ENCODE measurements at regions not wholly inside any gene's neighbourhood (a gene's known extent, or its start where the extent isn't known, plus 50 kb on each side); places are given as distances from the start of the nearest gene placed in this dataset.

DNA sequence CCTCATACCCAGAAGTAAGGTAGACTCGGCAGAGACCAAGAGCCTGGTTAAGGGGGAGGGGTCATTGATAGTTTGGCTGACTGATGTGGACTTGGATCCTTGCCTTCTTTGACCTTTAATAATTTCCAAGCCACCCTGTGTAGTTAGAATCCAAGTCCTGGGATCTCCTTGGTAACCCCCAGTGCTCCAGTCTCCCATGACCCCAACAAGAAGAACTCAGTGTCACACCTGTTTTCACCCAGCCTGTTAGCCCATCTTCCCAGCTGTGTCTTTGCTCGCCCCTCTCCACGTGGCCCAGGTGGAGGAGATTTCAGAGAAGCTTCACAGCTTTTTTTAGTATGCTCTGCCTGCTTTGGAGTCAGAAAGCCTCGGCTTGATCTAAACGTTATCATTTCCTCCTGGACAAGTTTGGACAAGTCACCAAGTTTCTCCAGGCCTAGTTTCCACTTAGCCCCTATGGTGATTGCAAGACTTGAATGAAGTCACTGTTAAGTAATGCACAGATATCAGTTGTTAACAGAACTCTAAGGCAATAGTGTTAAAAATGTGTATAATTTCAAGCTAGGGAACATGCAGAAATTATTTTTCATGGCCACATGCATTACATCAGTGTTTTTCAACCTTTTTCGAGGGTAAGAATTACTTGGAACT, 170.0 kb downstream of the TMEM38B start:
- DNase-seq = no peak

DNA sequence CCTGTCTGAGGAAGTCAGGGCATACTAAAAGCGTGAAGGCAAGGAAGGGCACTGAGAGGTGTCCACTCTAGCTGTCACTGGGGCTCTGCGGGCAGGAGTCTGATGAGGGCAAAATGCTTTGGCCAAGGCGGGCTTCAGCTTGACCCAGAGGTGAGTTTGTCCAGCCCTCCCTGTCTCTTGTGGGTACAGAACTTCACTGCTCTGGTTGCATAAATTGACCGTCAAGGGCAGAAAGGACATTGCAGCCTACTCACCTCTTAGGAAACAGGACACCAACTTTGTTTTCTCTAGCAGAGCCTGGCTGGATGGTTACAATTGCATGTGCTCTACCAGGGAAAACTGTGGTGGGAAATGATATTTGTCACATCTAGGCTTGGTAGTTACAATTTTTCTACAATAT, 170.9 kb downstream of the TMEM38B start:
- no peak for DNase-seq

DNA sequence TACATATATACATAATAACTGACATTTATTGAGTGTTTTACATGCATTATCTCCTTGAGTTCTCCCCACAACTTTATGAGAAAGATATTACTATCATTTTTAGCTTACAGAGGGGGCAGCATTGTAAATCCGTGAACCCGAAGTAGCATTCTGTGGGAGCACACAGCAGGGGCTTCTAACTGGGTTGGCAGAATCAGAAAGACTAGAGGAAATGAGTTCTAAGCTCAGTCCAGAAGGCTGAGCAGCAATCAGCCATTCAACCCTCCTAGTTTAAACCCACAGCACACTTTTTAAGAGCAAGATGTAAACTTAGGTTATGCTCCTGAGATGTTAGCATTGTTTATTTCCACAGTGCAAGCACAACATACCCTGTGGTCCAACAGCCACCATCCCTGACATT, 177.2 kb downstream of the TMEM38B start:
- DNase-seq = no peak

DNA sequence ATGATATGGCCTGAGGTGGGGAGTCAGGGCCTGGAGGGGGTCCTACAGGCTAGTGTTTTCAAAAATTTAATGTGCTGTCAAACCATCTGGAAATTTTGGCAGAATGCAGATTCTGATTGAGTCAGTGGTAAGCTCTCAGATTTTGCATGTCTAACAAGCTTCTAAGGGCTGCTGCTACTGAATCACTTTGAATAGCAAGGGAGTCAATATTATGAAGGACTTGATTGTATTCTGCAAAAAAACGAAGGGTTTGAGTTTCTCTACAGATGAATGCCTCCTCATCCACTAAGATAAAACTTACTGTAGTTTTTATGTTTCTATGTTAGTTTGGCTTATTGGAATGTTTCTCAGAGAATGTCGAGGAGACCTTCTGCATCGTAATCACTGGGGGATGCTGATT, 179.5 kb downstream of the TMEM38B start:
- no peak for DNase-seq

DNA sequence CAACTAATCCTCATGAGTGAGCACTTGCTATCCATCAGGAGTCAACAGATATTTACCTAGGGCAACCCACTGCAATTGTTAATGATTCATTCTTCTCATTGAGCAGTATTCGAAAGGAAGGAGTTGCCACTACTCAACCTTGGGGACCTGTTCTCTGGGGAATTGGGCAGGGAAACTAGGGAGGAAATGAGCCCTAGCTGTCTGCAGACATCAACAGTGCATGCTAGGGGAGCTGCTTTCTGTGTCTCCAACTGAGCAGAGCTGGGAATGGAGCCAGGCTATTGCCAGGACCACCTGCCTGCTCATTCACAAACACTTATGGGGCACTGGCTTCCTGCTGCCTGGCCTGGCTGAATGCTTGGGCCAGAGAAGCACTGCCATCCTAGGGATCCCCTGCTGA, 183.4 kb downstream of the TMEM38B start:
- no peak for DNase-seq

DNA sequence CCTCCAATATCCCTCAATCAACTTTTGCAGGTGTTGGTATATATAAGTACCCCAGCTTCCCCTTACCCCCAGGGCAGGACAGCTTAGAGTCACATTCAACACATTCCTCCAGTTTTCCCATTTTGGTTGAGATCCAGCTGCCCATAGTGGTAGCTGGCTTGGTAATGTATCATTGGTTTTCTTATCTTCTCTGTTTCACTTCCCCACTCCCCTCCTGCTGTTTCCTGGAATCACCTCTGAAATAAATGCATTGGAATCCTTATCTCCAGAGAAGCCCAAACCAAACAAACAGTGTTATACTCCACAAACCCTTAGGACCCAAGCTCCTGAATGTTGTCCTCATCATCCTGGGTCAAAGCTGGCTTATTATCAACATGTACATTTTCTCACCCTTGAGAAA, 184.8 kb downstream of the TMEM38B start:
- DNase-seq = no peak

DNA sequence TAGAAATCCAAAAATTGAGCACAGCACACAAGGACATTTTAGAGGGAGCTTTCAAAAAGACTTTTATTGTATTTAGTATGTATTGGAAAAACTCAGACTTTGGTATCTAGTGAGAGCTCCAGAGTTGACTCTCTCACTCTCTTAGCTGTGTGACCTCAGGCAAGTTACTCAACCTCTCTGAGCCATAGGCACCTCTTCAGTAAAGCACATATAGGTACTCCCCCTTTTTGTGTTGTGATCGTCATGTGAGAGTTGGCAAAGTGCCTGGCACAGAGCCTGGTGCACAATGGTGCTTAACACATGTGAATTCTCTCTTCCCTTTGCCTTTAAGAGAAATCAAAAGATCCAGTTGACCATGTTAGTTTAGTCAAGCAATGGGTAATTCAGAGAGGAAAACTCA, 186.2 kb downstream of the TMEM38B start:
- no peak for DNase-seq

DNA sequence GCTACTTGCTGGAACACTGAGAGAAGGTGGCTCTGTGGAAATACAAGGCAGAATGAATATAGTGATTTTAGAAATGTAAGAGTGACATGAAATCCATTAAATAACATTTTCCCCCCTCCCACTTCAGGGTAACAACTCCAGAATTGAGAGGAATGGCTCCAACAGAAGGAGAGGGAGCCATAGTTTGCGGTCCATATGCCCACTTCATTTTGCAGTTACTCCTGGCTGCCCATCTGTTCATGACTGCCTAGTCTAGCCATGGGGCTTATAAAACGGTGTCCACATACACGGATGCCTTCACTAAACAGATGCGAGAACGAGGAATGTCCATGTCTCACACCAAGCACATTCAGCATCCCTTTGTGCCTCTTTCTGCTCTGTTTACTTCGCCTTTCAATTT, 186.7 kb downstream of the TMEM38B start:
- no peak for DNase-seq

DNA sequence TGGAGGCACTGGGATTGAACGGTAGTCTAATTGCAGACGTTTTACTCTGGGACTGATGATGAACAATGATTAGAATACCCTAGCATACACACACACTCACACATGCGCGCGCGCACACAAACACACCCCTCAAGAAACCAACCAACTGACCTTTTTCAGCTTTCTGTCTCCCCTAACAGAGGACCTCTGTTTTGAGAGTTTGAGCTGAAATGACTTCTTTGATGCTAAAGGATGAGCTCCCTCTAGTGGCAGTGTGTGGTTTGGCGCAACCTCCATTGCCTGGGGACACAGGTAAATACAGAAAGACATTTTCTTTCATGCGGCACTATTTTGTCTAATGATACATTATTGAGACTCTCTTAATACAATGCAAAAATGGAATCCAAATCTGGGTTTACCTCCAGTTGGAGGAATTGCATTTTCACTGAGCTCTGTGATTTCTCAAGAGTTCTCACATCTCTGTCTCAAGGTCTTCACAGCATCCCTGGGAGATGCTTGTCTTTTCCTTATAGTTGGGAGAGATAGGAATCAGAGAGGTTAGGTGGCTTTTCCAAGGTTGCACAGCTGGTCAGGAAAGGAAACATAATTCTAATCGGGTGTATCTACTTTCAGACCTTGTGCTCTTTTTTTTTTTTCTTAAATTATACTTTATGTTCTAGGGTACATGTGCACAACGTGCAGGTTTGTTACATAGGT, 187.5 kb downstream of the TMEM38B start:
- DNase-seq = peak; percentile 32 to 37

DNA sequence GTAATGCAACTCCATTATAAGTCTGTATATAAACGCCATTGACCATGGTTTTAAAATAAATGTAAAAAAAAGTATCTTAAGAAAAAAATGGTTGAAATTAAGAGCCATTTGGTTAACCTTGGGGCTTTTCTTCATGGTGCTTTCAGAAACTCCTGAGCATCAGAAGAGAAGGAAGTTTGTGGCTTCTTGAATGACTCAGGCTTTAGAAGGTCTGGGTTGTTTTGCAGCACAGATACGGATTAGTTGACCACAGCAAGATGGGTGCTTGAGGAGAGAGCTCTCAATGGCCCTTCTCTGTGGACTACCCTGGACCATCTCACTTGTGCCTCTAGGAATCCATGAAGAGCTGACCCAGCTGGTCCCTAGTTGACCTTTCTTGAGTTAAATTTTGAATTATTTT, 189.5 kb downstream of the TMEM38B start:
- DNase-seq = no peak

DNA sequence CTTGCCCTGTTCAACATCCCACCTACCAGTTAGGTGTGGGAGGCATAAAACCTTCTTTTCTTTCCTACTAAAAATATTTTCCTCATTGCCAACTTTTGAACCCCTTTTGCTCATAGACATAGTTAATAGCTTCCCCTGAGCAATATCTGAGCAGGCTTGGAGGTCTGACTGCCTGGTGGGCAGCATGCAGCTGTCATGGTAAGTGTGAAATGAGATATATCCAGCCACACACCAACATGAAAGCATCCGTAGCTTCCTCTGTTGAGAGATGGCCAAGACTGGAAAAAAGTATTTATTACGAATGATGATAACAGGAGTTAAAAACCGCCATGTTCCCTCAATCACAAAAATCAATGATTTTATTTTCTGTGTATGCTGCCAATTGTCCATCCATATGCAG, 190.1 kb downstream of the TMEM38B start:
- DNase-seq = no peak

DNA sequence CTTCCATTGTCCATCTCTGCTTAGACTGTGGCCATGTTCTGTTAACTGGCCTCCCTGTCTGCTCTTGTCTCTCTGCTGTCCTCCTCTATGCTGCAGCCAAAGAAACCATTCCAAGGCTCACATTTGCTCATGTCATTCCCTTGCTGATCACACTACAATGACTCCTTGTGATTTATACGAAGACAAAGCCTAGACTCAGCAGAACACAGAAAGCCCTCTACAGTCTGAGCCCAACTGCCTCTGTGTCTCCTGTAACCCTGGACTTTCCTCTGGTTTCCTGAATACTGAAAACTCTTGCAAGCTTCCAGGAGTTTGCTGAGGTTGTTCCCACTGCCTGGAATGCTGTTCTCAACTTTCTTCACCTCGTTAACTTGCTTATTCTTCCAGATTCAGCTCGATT, 191.8 kb downstream of the TMEM38B start:
- DNase-seq = no peak

DNA sequence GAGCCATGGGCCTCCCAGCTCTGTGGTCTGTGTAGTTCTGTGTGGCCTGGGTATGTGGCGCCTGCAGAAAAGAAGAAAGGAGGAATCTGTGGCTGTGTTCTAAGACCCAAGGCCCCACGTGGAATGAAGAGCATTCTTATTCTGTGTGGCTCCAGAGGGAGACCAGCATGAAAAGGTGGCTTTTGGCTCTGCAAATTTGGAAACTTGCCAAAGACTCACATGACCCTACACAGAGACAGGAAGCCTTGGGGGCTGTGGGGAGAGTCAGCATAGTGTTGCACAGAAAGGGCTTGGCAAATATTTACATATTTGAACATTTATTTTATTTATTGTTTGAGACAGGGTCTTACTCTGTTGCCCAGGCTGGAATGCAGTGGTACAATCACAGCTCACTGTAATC, 193.3 kb downstream of the TMEM38B start:
- DNase-seq = no peak

DNA sequence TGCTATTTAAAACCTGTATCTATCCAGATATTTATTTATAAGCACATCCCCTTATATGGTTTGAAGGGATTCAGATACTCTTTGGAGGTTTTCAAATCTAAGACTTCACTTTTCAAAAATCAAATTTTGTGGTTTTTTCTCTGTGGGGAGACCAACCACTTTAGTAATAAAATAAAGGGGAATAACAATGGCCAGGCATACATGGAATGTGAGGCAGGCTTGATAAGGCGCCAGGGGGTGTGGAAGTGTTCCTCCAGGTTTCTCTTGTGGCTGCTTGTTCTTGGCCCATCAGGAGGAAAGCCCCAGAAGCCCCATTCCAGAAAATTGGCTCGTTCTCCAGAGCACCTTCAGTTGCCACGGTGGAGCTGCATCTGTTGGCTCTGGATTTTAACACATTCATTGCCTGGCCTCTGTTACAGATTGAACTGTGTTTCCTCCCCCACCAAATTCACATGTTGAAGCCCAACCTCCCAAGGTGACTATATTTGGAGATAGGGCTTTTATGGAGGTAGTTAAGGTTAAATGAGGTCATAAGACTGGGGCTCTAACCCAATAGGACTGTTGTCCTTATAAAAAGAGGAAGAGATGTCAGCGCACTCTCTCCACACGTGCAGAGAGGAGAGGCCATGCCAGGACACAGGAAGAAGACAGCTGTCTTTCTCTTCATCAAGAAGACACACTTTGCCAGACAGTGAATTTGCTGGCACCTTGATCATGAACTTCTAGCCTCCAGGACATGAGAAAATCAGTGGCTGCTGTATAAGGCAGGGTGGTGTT, 195.9 kb downstream of the TMEM38B start:
- no peak for DNase-seq

DNA sequence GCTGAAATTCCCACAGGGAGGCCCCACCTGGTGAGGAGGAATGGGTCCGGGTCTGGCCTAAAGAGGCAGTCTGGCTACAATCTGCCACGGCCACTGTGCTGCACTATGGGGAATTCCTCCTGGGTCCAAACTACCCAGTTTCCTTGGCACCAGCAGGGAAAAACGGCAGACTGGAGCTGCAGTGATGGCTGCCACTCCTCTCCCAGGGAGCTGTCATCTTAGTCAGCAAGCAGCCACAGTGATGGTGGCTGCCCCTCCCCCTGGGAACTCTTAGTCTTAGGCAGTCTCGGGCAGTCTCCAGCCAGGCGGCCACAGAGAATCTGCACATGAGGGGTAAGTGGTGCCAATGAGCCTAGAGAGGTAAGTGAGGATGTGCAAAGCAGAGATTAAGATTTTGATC, 205.8 kb downstream of the TMEM38B start:
- DNase-seq = no peak

DNA sequence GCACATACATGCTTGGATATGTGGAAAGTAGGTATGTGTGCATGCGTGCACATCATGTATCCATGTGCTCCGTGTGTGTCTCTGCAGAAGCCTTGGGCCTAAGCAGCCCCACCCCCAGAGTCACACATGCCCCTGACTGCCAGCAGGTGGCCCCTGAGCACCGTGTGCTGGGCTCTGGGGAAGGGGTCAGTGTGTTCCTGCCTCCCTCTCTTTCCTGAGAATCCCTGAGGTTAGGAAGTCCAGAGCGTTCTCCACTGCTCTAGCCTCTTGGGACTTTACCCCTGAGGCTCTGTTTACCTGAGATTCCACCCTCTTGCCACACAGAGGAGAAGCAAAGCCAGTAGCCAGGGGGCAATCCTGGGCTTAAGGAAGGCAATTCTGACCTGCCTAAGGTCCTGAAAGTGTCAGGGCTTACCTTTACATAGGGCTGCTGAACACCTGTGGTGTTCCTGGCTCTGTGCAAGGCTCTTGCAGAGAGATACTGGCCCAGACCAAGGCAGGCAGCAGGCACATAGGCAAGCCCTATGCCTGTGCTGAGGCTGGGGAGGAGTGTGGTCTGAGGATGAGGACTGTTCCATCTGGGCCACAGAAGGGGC, 207.3 kb downstream of the TMEM38B start:
- DNase-seq = peak in 1 of 2 experiments; percentile 30

DNA sequence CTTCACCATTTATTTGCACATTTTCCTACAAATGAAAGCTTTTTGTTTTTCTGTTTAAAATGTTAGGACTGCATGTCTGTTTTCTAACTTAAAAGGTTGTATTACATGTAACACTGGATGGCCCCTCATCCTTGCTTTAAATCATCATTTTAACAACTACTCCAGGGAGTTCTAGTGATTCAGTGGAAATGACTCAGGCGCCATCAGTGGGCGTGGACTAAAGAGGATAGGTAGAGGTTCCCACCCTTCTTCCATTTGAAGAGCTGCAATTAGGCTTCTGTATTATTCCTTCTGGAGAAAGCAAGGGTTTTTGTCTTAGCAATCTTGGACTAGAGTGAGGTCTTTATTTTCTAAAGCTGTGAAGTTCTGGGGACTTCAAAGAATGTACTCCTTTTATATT, 213.7 kb downstream of the TMEM38B start:
- no peak for DNase-seq

DNA sequence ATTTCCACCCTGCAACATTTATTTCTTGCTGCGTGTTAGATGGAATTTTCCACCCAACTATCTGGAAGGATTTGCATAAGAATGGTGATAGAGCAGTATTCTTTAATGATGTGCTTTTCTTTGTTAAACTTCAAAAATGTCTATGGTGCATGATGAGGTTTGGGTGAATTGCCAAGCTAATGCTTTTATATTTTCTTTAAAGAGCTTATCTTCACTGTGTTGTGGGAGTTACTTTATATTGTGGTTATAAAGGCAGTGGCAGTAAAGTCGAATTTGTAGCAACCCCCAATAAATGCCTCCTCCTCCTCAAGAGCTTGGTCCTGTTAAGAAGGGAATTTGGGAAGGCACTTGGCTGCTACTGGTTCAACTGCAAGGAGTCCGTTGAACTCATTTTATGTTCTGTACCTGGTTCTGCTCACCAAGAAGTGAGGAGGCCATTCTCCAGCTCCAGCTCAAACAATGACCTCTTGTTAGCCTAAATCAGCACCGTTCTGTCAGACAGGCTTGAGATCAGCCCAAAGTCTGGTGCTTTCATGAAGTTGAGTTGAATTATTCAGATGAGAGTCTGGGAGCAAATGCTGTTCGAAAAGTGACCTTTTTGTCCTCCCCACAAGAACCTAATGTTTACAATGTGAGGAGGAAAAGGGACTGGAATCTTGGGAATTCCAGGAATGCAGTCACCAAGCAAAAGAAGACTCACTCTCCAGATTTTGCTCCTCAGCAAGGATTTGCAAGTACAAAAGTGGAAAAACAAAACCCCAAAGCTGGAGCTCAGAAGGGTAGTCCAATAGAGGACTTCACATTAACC, 217.0 kb downstream of the TMEM38B start:
- DNase-seq = no peak

DNA sequence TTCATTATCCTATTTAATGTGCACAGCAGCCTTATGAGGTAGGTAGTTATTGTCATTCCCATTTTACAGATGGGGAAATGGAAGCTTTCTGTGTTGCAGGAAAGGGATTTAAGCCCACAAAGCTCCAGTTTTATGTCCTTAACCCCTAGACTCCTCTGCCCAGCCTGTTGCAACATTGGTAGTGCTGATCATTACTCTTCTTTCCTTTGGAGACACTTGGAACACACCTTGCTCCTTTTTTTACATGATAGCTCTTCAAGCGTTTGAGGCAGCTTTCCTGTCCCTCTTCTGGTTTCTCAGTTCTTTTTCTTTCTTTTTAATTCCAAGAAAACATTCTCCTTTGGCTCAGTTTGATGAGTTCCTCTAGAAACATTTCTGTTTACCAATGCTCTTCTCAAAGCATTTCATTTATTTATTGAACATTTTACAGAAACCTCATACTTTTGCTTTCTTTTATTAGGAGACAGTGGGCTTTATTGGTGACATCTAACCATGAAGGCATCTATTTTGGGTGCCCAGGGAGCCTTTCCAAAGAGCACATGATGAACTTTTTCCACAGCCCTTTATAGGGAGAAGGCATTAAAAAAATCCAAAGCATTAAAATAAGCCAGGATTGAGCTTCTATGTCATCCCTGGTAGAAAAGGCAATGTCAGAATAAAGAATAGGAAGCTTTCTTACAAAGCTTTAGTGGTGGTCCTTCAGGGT, 218.0 kb downstream of the TMEM38B start:
- DNase-seq = no peak

DNA sequence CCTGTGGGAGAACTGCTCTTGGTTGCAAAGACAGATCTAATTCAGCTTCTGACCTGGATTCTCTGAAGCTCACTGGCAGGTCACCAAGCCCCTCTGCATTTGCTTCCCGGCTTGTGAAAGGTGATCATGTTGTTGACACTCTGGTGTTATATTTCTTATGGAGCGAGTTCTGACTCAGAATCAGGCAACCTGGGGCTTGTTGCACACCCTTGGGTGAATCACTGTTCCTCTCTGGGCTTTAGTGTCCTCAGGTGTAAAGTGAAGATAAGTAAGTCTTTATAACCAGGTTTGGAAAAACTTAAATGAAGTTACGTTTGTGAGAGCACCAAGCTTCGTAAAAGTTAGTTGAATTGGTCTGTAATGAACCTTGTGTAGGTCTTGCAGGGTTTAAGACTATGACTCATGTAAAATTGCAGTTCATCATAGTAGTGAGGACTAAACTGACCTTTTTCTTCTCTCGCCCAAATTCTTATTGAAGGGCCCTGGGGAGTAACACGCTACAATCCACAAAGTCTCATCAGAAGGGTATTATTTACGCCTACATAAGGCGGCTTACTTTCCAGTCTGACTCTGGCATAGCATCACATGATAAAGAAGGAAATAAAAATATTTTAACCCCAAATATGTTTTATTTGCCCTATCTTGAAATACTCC, 218.6 kb downstream of the TMEM38B start:
- no peak for DNase-seq

DNA sequence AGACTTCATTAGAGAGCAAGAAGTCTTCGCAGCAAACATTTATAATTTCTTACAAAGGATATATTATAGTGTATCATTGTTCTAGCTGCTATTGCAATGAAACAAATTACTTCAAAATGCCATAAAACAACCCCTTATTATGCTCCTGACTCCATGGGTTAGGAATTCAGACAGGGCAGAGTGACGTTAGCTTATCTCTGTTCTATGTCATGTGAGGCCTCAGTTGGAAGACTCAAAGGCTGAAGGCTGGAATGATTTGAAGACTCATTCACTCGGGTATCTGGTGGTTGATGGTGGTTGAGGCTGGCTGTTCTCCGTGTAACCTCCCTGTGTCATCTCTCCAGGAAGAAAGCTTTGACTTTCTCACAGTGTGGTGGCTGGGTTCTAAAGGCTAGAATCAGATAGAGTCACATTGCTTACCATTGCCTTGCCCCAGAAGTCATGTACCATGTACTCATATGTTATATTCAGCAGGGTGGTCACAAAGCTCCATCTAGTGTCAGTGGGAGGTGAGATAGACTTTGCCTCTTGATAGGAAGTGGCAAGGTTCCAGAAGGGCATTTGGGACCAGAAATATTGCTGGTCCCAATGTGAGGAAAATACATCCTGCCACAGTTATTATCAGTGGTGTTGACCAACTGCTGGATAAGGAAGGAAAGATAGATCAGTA, 226.9 kb downstream of the TMEM38B start:
- DNase-seq = no peak

All from NCI-H1930 (cell line).